IPS DF 6.9 (cell line): ENCODE measurements at regions not wholly inside any gene's neighbourhood (a gene's known extent, or its start where the extent isn't known, plus 50 kb on each side); places are given as distances from the start of the nearest gene placed in this dataset.

Experiments used
- DNase-seq: peaks from one replicate; pipeline ENCODE4 v3.0.0-alpha.2; 2013; ENCODE audit warnings: low read depth, low spot score
- H3K27ac ChIP-seq: one replicate; pipeline ENCODE4 v1.5.1; 2013; ENCODE audit warnings: low read length, control low read depth
- H3K27me3 ChIP-seq: 2 replicates; pipeline ENCODE4 v1.6.1; 2013; ENCODE audit warnings: mild to moderate bottlenecking, low read length; ENCODE audit not compliant: control insufficient read depth, insufficient read depth
- H3K36me3 ChIP-seq: 2 replicates; pipeline ENCODE4 v1.6.1; 2013; ENCODE audit warnings: low read length; ENCODE audit not compliant: control insufficient read depth, insufficient read depth
- H3K4me1 ChIP-seq: 2 replicates; pipeline ENCODE4 v1.6.1; 2013; ENCODE audit warnings: low read length; ENCODE audit not compliant: control insufficient read depth, insufficient read depth
- H3K4me3 ChIP-seq: 2 replicates; pipeline ENCODE4 v1.5.1; 2013; ENCODE audit warnings: mild to moderate bottlenecking, low read length
- H3K9me3 ChIP-seq: 2 replicates; pipeline ENCODE4 v1.6.1; 2013; ENCODE audit warnings: low read length, inconsistent platforms; ENCODE audit not compliant: control insufficient read depth, insufficient read depth
- WGBS: extraction: QIAGEN DNeasy Blood & Tissue Kit; methylation state at CpG from one replicate; pipeline ENCODE4 v1.1.7; 2013; ENCODE audit warnings: mixed read lengths, missing lambda C conversion rate; ENCODE audit not compliant: insufficient read length, insufficient coverage; 5-methylcytosine and 5-hydroxymethylcytosine counted together

DNA sequence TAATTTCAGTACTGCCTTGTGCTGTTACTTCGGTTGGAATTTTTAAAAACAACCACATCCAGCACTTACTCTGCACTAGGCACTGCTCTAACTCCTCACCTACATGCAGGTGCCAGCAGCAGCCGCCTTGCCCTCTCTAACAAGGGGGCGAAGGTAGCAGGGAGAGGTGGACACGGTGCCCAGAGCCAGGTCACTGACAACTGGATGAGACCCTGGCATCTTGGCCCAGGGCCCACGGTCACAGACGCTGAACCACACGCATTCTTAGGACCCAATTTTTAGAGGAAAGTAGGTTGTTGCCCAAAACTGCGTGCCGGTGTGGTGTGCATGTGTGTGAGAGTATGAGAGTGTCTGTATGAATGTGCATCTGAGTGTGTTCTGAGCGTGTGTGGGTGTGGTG, 63.4 kb upstream of the GATA2 start:
- Histone ChIP-seq H3K4me3 (no peak overlapping the region), H3K27ac (no peak overlapping the region), H3K9me3 (no peaks in the 10 kb centered on the region), H3K36me3 (no peaks in the 10 kb centered on the region), H3K27me3 (peaks cover 2% of the 10 kb centered on the region; the same call in 1 of the 2 replicates), H3K4me1 (no peaks in the 10 kb centered on the region)
- WGBS: 100% methylated on average over 1 of the region's 10 CpGs
- no peak for DNase-seq

DNA sequence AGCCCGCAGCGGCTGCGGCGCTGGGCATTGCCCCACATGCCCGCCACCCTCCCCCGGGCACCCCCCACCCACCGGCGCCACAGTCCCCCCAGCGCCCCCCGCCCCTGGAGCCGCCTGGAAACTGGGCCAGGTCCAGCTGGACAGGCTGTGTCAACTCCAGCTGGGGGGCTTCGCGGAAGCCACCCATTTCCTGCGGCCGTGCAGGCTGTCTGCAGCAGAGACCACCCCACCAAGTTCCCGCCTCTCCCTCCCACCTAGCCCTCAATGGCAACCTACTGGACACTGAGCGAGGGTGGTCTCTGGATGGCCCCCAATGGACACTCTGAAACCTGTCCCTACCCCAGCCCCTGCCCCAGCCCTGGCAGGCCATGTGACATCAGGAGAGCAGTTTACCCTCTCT, 62.8 kb upstream of the GATA2 start:
- no peaks in the 10 kb centered on the region for H3K4me1 ChIP-seq

GRCh38 chr3:128555098-128555825, 62.3 kb upstream of the GATA2 start:
- no CpG with 5 or more reads among the region's 68 CpGs for WGBS
- H3K4me3 ChIP-seq: peak overlapping the region; percentile 17; the same call in 1 of the 2 replicates
- H3K9me3 ChIP-seq: no peaks in the 10 kb centered on the region
- H3K4me1 ChIP-seq: no peaks in the 10 kb centered on the region; the same call in 1 of the 2 replicates
- H3K27ac ChIP-seq: no peak overlapping the region
- DNase-seq: no peak
- H3K36me3 ChIP-seq: no peaks in the 10 kb centered on the region
- peaks cover 2% of the 10 kb centered on the region; the same call in 1 of the 2 replicates for H3K27me3 ChIP-seq

More for the DNA sequence above, 62.8 kb upstream of the GATA2 start:
- DNase-seq: no peak
- no CpG with 5 or more reads among the region's 17 CpGs for WGBS
- Histone ChIP-seq H3K27ac (no peak overlapping the region), H3K36me3 (no peaks in the 10 kb centered on the region), H3K9me3 (no peaks in the 10 kb centered on the region), H3K27me3 (peaks cover 2% of the 10 kb centered on the region; the same call in 1 of the 2 replicates), H3K4me3 (no peak overlapping the region)

- H3K27me3 ChIP-seq: peaks cover 2% of the 10 kb centered on the region; the same call in 1 of the 2 replicates
- WGBS: no CpG with 5 or more reads among the region's 28 CpGs
Observed at GRCh38 chr3:128554465-128555097, 61.6 kb upstream of the GATA2 start.

GRCh38 chr3:128554100-128554464, 61.1 kb upstream of the GATA2 start:
- DNase-seq: no peak
- WGBS: no CpG with 5 or more reads among the region's 4 CpGs
- H3K36me3 ChIP-seq: no peaks in the 10 kb centered on the region
- H3K27ac ChIP-seq: no peak overlapping the region
- no peak overlapping the region for H3K4me3 ChIP-seq
- peaks cover 2% of the 10 kb centered on the region; the same call in 1 of the 2 replicates for H3K27me3 ChIP-seq
- peaks cover 4% of the 10 kb centered on the region for H3K4me1 ChIP-seq
- H3K9me3 ChIP-seq: no peaks in the 10 kb centered on the region

More at GRCh38 chr3:128554465-128555097, 61.6 kb upstream of the GATA2 start:
- no peaks in the 10 kb centered on the region for H3K36me3 ChIP-seq
- no peaks in the 10 kb centered on the region for H3K9me3 ChIP-seq
- no peak overlapping the region for H3K27ac ChIP-seq
- no peak for DNase-seq
- H3K4me1 ChIP-seq: peaks cover under 1% of the 10 kb centered on the region
- H3K4me3 ChIP-seq: peak overlapping the region; percentile 17; the same call in 1 of the 2 replicates

GRCh38 chr3:128553560-128553959, 60.6 kb upstream of the GATA2 start:
- H3K27ac ChIP-seq: no peak overlapping the region
- DNase-seq: no peak
- H3K4me1 ChIP-seq: peaks cover 4% of the 10 kb centered on the region
- H3K4me3 ChIP-seq: no peak overlapping the region
- no peaks in the 10 kb centered on the region for H3K36me3 ChIP-seq
- WGBS: no CpG with 5 or more reads among the region's 5 CpGs
- peaks cover 2% of the 10 kb centered on the region; the same call in 1 of the 2 replicates for H3K27me3 ChIP-seq
- H3K9me3 ChIP-seq: no peaks in the 10 kb centered on the region

DNA sequence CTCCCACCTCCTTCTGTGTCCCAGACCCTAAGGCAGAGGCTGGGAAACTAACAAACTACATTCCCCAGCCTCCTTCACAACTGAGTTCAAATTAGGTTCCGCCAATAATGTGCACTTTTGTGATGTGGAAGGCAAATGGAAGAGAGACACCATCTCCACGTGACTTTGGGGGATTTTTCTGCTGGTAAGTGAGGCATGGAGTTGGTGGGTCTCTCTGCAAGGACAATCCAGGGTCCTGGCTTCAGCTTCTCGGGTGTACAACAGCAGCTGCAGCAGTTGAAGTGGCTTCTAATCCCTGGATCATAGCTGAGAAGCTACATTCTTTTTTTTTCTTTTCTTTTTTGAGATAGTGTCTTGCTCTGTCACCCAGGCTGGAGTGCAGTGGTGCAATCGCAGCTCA, 58.9 kb upstream of the GATA2 start:
- H3K4me1 ChIP-seq: peaks cover 4% of the 10 kb centered on the region
- H3K9me3 ChIP-seq: no peaks in the 10 kb centered on the region
- H3K27me3 ChIP-seq: peaks cover 2% of the 10 kb centered on the region; the same call in 1 of the 2 replicates
- H3K27ac ChIP-seq: no peak overlapping the region
- H3K36me3 ChIP-seq: no peaks in the 10 kb centered on the region
- DNase-seq: no peak
- WGBS: no CpG with 5 or more reads among the region's 4 CpGs
- H3K4me3 ChIP-seq: no peak overlapping the region

GRCh38 chr3:128551451-128551850, 58.5 kb upstream of the GATA2 start:
- WGBS: no CpG with 5 or more reads among the region's 9 CpGs
- Histone ChIP-seq H3K27ac (no peak overlapping the region), H3K27me3 (peaks cover 2% of the 10 kb centered on the region; the same call in 1 of the 2 replicates), H3K9me3 (no peaks in the 10 kb centered on the region), H3K36me3 (no peaks in the 10 kb centered on the region), H3K4me3 (no peak overlapping the region), H3K4me1 (peaks cover 4% of the 10 kb centered on the region)
- no peak for DNase-seq

GRCh38 chr3:128550471-128551126, 57.6 kb upstream of the GATA2 start:
- H3K4me3 ChIP-seq: no peak overlapping the region
- no peak overlapping the region for H3K27ac ChIP-seq
- no CpG with 5 or more reads among the region's 18 CpGs for WGBS
- H3K27me3 ChIP-seq: peaks cover 2% of the 10 kb centered on the region; the same call in 1 of the 2 replicates
- no peak for DNase-seq
- H3K4me1 ChIP-seq: peaks cover 4% of the 10 kb centered on the region
- no peaks in the 10 kb centered on the region for H3K36me3 ChIP-seq
- H3K9me3 ChIP-seq: no peaks in the 10 kb centered on the region

DNA sequence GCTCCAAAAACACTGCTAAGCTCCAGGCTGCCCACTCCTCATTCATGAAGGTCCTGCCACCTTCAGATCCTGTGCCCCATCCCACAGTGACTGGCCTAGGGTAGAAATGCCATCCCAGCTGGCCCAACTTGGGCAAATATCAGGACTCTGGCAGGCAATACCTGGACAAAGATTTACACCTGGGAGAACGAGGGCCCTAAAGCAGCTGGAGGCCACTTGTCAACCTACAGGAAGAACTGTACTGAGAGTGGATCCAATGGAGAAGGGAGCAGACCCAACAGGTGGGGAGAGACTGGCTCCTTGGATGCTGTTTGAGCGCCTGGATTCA, 57.1 kb upstream of the GATA2 start:
- Histone ChIP-seq H3K4me3 (no peak overlapping the region), H3K27ac (no peak overlapping the region)

More for the DNA sequence above, 57.1 kb upstream of the GATA2 start:
- Histone ChIP-seq H3K4me1 (peaks cover 4% of the 10 kb centered on the region), H3K27me3 (peaks cover 2% of the 10 kb centered on the region; the same call in 1 of the 2 replicates), H3K36me3 (no peaks in the 10 kb centered on the region), H3K9me3 (no peaks in the 10 kb centered on the region)
- no CpG with 5 or more reads among the region's 2 CpGs for WGBS
- no peak for DNase-seq
